ENCODE measurements at regions not wholly inside any gene's neighbourhood (a gene's known extent, or its start where the extent isn't known, plus 50 kb on each side); places are given as distances from the start of the nearest gene placed in this dataset.

DNA sequence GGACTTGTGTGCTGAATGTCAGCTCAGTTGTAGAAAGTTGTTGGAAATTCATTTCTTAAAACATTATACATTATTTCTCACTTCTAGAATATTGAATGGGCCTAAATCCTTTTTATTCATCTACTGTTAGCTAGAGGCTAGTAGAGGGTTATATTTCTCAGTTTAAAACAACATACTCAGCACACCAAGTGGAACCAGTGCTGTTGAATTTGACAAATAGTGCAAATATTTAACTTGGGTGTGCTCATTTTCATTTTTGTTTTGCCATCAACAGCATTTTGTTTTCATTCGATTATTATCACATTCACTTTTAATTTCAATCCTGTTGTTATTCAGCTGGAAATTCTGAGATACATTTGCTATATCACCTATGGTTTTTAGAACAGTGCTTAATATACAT lies 269.4 kb upstream of the PEX5L start:
- TF ChIP-seq, protein P1, sequence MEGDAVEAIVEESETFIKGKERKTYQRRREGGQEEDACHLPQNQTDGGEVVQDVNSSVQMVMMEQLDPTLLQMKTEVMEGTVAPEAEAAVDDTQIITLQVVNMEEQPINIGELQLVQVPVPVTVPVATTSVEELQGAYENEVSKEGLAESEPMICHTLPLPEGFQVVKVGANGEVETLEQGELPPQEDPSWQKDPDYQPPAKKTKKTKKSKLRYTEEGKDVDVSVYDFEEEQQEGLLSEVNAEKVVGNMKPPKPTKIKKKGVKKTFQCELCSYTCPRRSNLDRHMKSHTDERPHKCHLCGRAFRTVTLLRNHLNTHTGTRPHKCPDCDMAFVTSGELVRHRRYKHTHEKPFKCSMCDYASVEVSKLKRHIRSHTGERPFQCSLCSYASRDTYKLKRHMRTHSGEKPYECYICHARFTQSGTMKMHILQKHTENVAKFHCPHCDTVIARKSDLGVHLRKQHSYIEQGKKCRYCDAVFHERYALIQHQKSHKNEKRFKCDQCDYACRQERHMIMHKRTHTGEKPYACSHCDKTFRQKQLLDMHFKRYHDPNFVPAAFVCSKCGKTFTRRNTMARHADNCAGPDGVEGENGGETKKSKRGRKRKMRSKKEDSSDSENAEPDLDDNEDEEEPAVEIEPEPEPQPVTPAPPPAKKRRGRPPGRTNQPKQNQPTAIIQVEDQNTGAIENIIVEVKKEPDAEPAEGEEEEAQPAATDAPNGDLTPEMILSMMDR (conservative IDR thresholded peaks at IDR 0.05; ENCODE audit: low read depth, low read length), result no peak
- TF ChIP-seq EZH2 (IDR thresholded peaks at IDR 0.05; ENCODE audit: borderline replicate concordance, low read depth, low read length, poor library complexity, severe bottlenecking), result no peak
